ENCODE measurements at regions not wholly inside any gene's neighbourhood (a gene's known extent, or its start where the extent isn't known, plus 50 kb on each side); places are given as distances from the start of the nearest gene placed in this dataset.

GRCh38 chr5:10173716-10174115 is 76.0 kb downstream of the ATPSCKMT start:
- no peak overlapping the region for H3K27ac Mint-ChIP-seq (ENCODE audit: unreplicated experiment)
- no peak for TF ChIP-seq CTCF (IDR thresholded peaks at IDR 0.05; ENCODE audit: unreplicated experiment)
- no peak for DNase-seq (ENCODE audit: low spot score)
- H3K27me3 Mint-ChIP-seq (ENCODE audit: unreplicated experiment), result peaks cover 2% of the 10 kb centered on the region
- H3K36me3 Mint-ChIP-seq (ENCODE audit: low read depth, unreplicated experiment), result no peaks in the 10 kb centered on the region
- no peaks in the 10 kb centered on the region for H3K9me3 Mint-ChIP-seq (ENCODE audit: unreplicated experiment)
- H3K4me1 Mint-ChIP-seq (ENCODE audit: unreplicated experiment), result no peaks in the 10 kb centered on the region
- H3K4me3 Mint-ChIP-seq (ENCODE audit: unreplicated experiment), result no peak overlapping the region

- Mint-ChIP-seq H3K4me3 (ENCODE audit: unreplicated experiment) (no peak overlapping the region), H3K27me3 (ENCODE audit: unreplicated experiment) (peaks cover 2% of the 10 kb centered on the region), H3K4me1 (ENCODE audit: unreplicated experiment) (no peaks in the 10 kb centered on the region), H3K9me3 (ENCODE audit: unreplicated experiment) (no peaks in the 10 kb centered on the region), H3K36me3 (ENCODE audit: low read depth, unreplicated experiment) (no peaks in the 10 kb centered on the region), H3K27ac (ENCODE audit: unreplicated experiment) (no peak overlapping the region)
- TF ChIP-seq CTCF (IDR thresholded peaks at IDR 0.05; ENCODE audit: unreplicated experiment), result no peak
- DNase-seq (ENCODE audit: low spot score), result no peak
Measured at GRCh38 chr5:10172247-10172646, 77.4 kb downstream of the ATPSCKMT start.

GRCh38 chr5:10169359-10169758 is 80.3 kb downstream of the ATPSCKMT start:
- H3K27ac Mint-ChIP-seq (ENCODE audit: unreplicated experiment), result no peak overlapping the region
- TF ChIP-seq CTCF (IDR thresholded peaks at IDR 0.05; ENCODE audit: unreplicated experiment), result no peak
- H3K36me3 Mint-ChIP-seq (ENCODE audit: low read depth, unreplicated experiment), result no peaks in the 10 kb centered on the region
- H3K4me3 Mint-ChIP-seq (ENCODE audit: unreplicated experiment), result no peak overlapping the region
- H3K9me3 Mint-ChIP-seq (ENCODE audit: unreplicated experiment), result no peaks in the 10 kb centered on the region
- H3K4me1 Mint-ChIP-seq (ENCODE audit: unreplicated experiment), result no peaks in the 10 kb centered on the region
- DNase-seq (ENCODE audit: low spot score), result no peak
- peaks cover 2% of the 10 kb centered on the region for H3K27me3 Mint-ChIP-seq (ENCODE audit: unreplicated experiment)

- H3K27me3 Mint-ChIP-seq (ENCODE audit: unreplicated experiment), result peaks cover 2% of the 10 kb centered on the region
- no peak for TF ChIP-seq CTCF (IDR thresholded peaks at IDR 0.05; ENCODE audit: unreplicated experiment)
- H3K27ac Mint-ChIP-seq (ENCODE audit: unreplicated experiment), result no peak overlapping the region
- no peaks in the 10 kb centered on the region for H3K9me3 Mint-ChIP-seq (ENCODE audit: unreplicated experiment)
- H3K4me3 Mint-ChIP-seq (ENCODE audit: unreplicated experiment), result no peak overlapping the region
- H3K36me3 Mint-ChIP-seq (ENCODE audit: low read depth, unreplicated experiment), result no peaks in the 10 kb centered on the region
- no peaks in the 10 kb centered on the region for H3K4me1 Mint-ChIP-seq (ENCODE audit: unreplicated experiment)
- no peak for DNase-seq (ENCODE audit: low spot score)
Measured at GRCh38 chr5:10168254-10168653, 81.4 kb downstream of the ATPSCKMT start.

GRCh38 chr5:10167806-10168205 is 81.9 kb downstream of the ATPSCKMT start:
- no peak overlapping the region for H3K4me3 Mint-ChIP-seq (ENCODE audit: unreplicated experiment)
- H3K27ac Mint-ChIP-seq (ENCODE audit: unreplicated experiment), result no peak overlapping the region
- no peak for TF ChIP-seq CTCF (IDR thresholded peaks at IDR 0.05; ENCODE audit: unreplicated experiment)
- H3K4me1 Mint-ChIP-seq (ENCODE audit: unreplicated experiment), result no peaks in the 10 kb centered on the region
- H3K9me3 Mint-ChIP-seq (ENCODE audit: unreplicated experiment), result no peaks in the 10 kb centered on the region
- H3K36me3 Mint-ChIP-seq (ENCODE audit: low read depth, unreplicated experiment), result no peaks in the 10 kb centered on the region
- peaks cover 2% of the 10 kb centered on the region for H3K27me3 Mint-ChIP-seq (ENCODE audit: unreplicated experiment)
- DNase-seq (ENCODE audit: low spot score), result no peak
